ENCODE measurements at regions not wholly inside any gene's neighbourhood (a gene's known extent, or its start where the extent isn't known, plus 50 kb on each side); places are given as distances from the start of the nearest gene placed in this dataset.

- DNase-seq = no peak
These were observed 216.6 kb downstream of the HRH4 start for GRCh38 chr18:24677011-24677410.

- DNase-seq = no peak
These were observed 217.7 kb downstream of the HRH4 start for GRCh38 chr18:24678107-24678506.

DNA sequence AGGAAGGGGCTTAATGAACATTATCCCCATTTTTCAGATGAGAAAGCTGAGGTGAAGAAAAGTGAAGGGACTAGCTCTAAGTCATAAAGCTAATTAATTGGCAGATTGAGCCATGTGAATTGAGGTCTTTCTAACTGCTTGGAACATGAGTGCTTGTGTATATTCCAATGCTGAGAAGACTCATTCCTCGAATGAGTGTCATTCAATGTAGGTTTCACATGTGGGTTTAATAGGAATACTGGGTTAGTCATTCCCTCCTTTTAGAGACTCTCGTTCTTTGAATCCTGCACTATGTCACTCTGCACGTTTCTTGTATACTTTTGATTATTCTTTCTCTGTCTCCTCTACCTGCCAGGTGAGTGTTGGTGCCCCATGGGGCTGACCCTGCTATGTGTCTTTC lies 218.2 kb downstream of the HRH4 start:
- no peak for DNase-seq

DNA sequence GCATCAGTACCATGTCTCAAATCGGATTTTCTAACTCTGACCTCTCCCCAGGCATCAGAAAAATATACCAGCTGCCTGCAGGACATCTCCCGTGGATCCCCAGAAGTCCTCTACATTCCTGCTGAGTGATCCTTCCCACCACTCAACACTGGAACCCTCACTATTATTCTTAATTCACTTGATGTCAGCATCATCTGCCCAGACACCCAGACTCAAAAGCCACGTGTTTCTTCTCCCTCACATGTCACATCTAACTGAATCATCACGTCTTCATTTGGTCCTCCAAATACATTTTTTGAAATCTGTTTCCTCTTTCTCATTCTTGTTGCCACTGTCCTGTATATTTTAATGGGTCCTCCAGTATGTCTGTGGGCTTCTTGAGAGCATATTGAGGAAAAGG lies 218.6 kb downstream of the HRH4 start:
- DNase-seq = no peak

GRCh38 chr18:24683925-24684324 lies 223.5 kb downstream of the HRH4 start:
- DNase-seq = no peak

DNA sequence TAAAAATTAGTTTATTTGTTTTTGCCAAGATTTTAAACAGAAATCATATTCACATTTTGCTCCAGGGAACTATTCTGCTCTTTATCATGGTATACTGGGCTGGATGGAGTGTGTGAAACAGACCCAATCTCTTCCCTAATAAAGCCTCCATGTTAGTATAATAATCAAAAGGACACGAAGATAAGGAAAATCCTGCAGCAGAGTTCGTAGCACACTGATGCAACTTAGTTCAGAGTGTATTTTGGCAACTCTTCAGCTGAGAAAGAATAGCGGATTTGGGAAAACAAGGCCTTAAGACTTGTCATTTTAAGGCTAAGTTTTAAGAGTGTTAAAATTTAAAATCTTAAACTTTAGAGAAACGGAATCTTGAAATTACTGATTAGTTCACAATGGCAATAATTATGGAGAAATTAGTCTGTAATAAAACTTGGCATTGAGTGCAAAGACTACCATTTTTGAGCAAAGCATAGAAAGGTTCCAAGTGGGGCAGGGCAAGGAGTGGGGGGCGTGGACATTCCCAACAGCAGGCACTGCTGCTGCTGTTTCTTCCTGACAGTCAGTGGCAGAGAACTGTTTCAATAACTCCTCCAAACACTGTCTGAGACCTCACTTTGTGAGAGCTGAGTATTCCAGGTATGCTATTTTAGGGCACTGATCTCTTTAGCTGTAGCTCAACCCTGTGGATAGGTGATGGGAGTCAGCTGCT lies 225.0 kb downstream of the HRH4 start:
- DNase-seq = no peak

DNA sequence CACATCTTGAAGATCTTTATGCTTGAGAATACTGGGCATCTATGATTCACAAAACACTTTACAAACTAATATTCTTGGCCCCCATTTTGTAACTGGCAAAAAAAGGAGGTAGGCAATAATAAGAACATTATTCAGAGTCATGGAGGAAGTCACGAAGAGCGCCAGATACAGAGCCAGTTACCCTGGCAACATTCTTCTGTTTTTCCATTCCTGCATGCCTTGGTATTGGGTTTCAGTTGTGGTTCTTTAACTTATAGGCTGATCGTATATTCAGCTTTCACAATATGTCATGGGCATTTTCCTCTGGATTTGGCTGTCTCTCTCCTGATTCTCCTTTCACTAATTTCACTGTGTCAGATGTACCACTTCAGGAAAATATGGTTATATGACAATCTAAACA lies 234.7 kb downstream of the HRH4 start:
- DNase-seq = no peak

DNA sequence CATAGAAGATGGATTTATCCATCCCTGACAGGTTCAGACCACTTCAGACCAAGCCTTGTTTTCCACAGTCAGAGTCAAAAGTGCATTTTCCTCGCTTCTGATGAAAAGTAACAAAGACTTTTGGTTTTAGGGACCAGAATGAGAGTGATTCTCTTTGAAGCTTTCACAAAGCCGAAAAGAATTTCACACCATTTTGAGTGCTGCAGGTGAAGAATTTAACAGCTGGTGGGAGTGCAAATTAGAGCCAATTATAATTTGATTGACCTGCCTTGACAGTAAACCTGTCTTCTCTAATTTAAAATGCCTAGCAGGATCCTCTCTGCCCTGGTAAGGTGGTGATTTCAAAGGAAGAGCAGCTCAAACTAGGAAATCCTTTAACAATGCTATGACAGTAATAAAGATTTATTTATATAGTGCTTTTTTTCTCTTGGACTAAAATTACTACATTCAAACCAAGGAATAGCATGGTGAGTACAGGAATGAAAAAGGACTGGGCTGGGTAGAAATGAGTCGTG lies 241.6 kb downstream of the HRH4 start:
- no peak for DNase-seq

DNA sequence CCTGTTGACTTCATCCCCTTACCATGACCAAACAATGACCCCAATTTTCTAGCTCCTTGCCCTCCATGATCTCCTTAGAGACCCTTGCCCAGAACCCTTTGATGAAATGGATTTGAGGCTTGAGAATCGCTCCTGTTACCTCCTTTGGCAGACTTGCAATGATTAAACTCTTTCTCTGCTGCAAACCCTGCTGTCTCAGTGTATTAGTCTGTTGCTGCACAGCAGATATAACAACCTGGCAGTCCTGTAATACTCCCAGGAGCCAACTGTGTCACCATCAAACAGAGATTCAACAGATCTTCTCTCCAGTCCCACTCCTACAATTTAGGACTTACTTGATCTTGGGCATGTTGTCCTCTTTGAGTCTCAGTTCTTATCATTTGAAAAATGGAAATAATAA lies 242.9 kb downstream of the HRH4 start:
- no peak for DNase-seq

- no peak for DNase-seq
These were observed 244.7 kb downstream of the HRH4 start for GRCh38 chr18:24704946-24705630.

GRCh38 chr18:24710474-24710873 lies 250.0 kb downstream of the HRH4 start:
- DNase-seq = no peak

DNA sequence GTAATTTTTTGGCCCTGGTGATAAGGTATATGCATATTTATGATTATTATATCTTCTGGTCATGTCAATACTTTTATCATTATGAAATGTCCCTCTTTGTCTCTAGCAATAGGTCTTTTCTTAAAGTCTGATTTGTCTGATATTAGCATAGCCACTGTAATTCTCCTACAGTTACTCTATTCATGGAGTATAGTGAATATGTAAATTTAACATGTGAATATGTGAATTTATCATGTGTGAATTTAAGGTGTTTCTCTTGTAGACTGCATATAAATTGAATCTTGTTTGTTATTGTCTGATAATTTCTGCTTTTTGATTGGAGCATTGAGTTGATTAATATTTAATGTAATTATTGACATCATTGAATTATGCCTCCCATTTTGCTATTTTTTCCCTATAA lies 259.4 kb downstream of the HRH4 start:
- no peak for DNase-seq

- no peak for DNase-seq
These were observed 261.0 kb downstream of the HRH4 start for GRCh38 chr18:24721388-24721787.

DNA sequence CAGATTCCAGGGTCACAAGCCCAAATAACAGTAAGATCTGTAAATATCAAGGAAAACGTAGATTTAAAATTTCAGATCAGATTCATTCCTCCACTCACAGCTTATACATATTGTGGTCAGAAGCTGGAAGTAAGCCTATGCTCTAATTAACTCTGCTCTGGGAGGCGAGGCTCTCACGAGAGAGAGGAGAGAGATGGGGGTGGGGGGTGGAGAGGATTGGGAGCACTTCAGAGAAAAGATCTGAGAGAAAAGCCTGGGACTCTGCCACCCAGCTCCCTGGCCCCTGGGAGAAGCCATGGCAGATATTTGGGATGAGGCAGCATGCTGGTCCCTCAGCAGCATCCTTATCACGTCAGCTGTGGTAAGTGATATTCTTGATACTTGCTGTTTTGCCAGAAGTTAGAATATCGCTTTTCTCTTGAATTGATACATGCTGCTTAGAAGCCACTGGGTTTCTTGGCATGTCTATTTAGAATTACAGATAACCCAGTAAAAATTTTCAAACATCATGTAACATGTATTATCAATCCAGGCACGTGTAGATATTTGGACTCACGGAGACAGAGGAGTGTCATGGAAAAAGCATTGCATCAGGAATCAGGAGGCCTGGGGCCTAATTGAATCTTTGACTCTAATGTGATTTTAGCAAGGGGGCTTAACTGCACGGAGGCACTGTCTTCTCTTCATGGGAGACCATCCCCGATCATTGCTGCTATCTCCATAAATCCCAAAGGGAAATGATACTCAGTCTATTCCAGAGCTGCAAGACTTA lies 265.4 kb downstream of the HRH4 start:
- DNase-seq = no peak

DNA sequence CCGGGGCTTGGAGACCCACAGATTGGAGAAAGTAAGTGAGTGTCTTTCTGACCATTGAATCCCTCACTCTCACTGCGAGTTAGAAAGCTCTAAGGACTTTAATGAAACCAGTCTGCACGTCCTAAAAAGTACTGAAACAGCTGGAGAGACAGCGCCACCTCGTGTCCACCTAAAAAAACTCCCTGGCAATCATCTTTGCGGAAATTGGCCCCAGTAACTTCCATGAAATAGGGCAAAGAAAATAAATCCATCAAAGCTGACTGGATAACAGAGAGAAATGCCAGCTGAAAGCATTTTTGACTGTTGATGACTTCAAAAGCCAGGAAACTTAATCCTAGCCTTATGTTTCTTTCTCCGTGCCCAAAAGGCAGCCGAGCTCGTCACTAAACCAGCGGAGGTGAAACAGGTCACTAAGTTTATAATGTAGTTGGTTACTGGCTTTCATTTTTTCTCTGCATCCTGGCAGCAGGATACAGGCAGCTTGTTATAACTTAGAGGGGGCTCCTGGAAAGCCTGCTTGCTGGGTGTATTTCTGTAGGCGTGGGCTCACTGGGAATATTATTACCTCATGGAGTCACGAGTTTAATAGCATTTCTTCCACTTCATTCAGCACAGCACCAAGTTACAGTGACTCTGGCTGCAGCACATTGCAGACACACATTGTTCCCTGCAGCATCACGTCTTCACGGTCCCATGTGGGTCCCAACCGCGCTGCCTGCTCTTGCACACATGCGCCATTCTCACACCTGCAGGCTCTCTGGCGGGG lies 266.5 kb downstream of the HRH4 start:
- peak; percentile 35 for DNase-seq

- no peak for DNase-seq
These were observed 267.2 kb downstream of the HRH4 start for GRCh38 chr18:24727685-24728084.

GRCh38 chr18:24731158-24731557 lies 270.7 kb downstream of the HRH4 start:
- DNase-seq = no peak

DNA sequence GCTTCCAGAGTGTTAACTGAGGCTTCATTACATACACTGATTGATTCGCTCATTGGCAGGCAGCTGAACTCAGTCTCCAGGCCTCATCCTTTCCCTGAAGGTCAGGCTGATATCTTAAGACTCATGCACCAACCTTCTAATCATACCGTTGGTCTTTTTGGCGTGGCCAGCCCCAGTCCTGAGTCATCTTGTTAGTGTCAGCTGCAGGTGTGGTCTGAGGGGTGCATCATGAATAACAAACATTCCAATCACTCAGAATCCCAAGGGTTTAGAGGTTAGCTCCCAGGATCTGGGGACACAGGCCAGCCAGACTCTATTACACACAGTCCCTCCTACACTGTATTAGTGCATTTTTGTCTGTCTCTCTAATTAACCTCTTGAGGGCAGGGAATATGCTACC lies 271.5 kb downstream of the HRH4 start:
- DNase-seq = no peak

DNA sequence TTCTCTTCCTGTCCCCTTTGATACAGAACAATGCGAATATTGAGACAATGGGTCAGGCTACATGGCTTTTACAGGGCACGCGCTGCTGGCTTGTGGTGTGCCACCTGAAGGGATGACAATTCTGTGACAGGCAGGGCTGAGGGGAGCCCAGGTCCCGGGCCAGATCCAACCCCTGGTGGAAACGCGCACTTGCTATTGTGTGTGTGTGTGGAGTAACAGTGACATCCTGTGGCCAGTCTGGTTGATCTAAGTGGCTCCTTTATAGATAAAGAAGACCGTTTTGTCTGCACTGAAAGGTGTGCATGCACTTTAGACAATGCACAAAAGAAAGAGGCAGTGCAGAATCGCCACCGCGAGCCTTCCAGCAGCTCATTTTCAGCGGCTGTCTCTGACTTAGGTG lies 273.6 kb downstream of the HRH4 start:
- DNase-seq = no peak

DNA sequence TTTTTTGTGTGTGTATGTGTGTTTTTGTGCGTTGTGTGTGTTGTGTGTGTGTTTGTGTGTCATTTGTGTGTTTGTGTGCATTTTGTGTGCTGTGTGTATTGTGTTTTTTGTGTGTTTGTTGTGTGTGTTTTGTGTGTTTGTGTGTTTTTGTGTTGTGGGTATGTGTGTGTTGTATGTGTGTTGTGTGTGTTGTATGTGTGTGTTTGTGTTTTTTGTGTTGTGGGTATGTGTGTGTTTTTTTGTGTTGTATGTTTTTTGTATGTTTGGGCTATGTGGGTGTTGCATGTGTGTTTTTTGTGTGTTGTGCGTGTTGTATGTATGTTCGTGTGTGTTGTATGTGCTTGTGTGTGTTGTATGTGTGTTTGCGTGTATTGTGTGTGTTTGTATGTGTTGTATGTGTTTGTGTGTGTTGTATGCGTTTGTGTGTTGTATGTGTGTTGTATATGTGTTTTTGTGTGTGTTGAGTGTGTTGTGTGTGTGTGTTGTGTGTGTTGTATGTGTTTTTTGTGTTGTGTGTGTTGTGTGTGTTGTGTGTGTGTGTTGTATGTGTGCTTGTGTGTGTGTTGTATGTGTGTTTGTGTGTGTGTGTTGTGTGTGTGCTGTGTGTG lies 275.3 kb downstream of the HRH4 start:
- no peak for DNase-seq

DNA sequence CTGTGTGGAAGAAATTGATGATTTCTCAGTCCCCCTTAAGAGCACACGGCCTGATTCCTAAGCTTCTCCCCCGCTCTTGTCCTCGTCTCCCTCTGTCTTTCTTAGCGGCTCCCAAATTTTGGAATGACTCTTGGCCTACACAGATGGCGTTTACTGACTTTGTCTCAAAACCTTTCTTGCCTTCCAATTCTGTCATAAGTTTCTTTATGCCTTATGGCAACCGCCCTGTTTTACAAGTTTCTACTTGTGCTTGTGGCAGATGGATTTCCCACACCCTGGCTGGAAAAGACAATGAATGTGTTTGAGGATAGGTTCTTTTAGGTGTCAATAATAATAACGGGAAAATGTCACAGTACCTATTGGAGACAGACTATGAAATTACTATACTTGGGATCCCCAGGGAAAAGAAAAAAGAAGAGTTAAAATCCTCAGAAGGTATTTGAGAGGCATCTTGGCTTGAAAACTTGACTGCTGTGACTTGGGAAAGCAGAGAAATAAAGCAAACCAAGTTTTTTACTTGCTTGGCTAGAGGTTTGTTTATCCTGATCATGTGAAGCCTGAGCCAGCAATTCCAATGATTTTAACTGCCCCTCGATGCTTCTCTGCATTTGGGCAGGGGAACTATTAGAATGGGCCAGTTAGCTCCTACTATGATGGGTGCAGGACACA lies 276.4 kb downstream of the HRH4 start:
- DNase-seq = no peak

DNA sequence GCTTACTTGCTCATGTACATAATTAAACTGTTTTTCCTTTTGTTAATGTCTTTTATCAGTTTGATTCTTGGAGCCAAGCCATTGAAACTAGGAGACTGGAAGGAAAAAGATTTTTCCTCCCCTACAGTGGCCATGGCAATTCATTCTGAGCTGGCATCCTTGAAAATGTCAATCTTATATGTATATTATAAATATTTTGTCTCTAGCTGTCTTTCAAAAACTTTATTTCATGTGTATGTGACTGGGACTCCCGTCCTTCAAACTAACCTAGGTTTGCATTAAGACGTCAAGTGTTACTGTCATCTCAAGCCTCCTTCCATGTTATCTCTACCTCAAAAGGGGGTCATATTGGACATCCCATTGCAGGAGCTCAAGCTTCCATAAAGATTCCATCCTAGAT lies 280.4 kb downstream of the HRH4 start:
- no peak for DNase-seq
